Kidney epithelial cell (primary cell): ENCODE measurements at regions not wholly inside any gene's neighbourhood (a gene's known extent, or its start where the extent isn't known, plus 50 kb on each side); places are given as distances from the start of the nearest gene placed in this dataset.

Source experiments
- DNase-seq: peaks from one replicate; pipeline ENCODE4 v3.0.0-alpha.2; 2010; ENCODE audit warnings: low read depth
- H3K27me3 ChIP-seq: 2 replicates; pipeline ENCODE4 v1.6.0; 2011; ENCODE audit warnings: low read length; ENCODE audit not compliant: control insufficient read depth, insufficient read depth
- H3K36me3 ChIP-seq: 2 replicates; pipeline ENCODE4 v1.5.1; 2011; ENCODE audit warnings: low read length; ENCODE audit not compliant: control insufficient read depth, insufficient read depth
- H3K4me3 ChIP-seq: 2 replicates; pipeline ENCODE4 v1.5.1; 2011; ENCODE audit warnings: low read depth, mild to moderate bottlenecking, control low read depth, low read length
- TF ChIP-seq, protein P1 (sequence below): IDR thresholded peaks from 2 replicates; pipeline ENCODE4 v1.5.1; 2011; ENCODE audit warnings: mild to moderate bottlenecking, moderate library complexity, low read length, control low read depth, inconsistent platforms; ENCODE audit not compliant: insufficient read depth, poor library complexity, severe bottlenecking

DNA sequence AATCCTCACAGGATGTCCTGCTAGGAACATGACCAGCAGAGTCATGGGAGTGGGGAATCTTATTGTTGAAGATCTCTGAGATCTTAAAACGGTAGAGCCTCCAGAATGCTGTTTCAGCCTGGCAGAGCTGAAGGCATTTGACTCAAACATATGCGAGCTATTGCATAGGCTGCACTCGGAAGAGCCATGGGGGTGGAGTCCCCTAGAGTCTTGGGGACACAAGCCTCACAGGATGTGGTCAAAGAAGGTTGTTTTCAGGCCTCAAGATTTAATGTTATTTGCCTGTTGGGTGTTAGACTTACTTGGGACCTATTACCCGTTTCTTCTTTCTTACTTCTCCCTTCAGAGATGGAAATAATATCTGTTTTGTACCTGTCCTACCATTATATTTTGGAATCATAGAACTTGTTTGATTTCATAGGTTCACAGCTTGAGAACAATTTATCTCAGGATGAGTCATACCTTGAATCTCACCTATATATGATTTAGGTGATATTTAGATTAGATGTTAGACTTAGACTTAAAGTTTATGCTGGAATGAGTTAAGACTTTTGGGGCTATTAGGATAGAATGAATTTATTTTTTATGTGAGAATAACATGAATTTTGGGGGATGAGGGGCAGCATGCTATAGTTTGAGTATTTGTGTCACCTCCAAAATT lies 172.2 kb upstream of the ATP2B1 start:
- no peaks in the 10 kb centered on the region for H3K36me3 ChIP-seq
- no peaks in the 10 kb centered on the region for H3K27me3 ChIP-seq
- TF ChIP-seq, protein P1, sequence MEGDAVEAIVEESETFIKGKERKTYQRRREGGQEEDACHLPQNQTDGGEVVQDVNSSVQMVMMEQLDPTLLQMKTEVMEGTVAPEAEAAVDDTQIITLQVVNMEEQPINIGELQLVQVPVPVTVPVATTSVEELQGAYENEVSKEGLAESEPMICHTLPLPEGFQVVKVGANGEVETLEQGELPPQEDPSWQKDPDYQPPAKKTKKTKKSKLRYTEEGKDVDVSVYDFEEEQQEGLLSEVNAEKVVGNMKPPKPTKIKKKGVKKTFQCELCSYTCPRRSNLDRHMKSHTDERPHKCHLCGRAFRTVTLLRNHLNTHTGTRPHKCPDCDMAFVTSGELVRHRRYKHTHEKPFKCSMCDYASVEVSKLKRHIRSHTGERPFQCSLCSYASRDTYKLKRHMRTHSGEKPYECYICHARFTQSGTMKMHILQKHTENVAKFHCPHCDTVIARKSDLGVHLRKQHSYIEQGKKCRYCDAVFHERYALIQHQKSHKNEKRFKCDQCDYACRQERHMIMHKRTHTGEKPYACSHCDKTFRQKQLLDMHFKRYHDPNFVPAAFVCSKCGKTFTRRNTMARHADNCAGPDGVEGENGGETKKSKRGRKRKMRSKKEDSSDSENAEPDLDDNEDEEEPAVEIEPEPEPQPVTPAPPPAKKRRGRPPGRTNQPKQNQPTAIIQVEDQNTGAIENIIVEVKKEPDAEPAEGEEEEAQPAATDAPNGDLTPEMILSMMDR, result no peak
- no peak overlapping the region for H3K4me3 ChIP-seq
- no peak for DNase-seq

DNA sequence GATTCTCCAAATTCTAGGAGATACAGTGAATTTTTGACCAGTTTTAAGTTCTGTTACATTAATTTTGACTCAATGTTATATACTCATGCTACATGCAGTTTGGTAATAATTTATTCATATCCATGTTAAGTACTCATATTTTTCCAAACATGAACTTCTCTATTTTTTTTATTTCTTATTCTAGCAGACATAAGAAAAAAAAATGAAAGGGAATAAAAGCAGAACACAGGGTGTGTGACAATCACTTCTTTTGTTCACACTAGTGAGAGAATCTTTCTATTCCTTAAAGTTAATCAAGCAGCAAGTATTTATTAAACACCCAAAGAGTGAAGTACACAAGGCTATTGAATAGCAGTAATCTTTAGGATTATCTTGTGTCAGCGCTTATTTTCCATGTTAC lies 171.1 kb upstream of the ATP2B1 start:
- no peak for DNase-seq
- Histone ChIP-seq H3K36me3 (no peaks in the 10 kb centered on the region), H3K27me3 (no peaks in the 10 kb centered on the region), H3K4me3 (no peak overlapping the region)
- TF ChIP-seq, protein P1, result no peak

DNA sequence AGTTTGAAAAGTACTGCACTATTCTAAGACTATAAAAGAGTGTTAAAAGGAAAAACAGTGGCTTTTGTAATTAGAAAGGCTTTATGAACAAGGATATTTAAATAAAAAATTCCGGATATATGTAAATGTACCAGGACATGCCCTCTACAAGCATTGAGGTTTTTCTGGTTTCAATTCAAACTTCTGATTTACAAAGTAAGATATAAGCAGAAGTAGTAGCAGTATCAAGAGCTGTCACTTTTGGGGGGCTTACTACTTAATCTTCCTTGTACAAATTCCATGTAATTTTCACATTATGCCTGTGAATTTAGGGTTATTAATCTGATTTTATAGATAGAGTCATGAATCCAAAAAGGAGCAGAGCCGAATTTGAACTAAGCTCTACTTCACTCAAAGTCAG lies 170.3 kb upstream of the ATP2B1 start:
- DNase-seq, result no peak
- TF ChIP-seq, protein P1, result no peak
- no peaks in the 10 kb centered on the region for H3K36me3 ChIP-seq
- no peaks in the 10 kb centered on the region for H3K27me3 ChIP-seq
- H3K4me3 ChIP-seq, result no peak overlapping the region

DNA sequence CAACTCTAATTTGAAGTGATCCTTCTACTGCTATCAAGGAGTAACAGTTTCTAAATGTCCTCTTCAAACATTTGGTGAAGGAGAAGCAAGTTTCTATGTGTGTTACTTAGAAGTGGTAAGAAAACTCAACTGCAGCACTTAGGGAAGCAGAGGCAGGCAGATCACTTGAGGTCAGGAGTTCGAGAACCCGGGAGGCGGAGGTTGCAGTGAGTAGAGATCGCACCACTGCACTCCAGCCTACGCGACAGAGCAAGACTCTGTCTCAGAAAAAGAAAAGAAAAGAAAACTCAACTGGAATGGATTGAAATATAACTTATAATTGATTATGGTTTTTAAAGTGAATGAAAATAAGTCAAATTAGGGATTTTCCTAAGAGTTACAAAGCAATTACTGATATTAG lies 169.7 kb upstream of the ATP2B1 start:
- no peak for DNase-seq
- Histone ChIP-seq H3K27me3 (no peaks in the 10 kb centered on the region), H3K4me3 (no peak overlapping the region), H3K36me3 (no peaks in the 10 kb centered on the region)
- TF ChIP-seq, protein P1, result no peak

DNA sequence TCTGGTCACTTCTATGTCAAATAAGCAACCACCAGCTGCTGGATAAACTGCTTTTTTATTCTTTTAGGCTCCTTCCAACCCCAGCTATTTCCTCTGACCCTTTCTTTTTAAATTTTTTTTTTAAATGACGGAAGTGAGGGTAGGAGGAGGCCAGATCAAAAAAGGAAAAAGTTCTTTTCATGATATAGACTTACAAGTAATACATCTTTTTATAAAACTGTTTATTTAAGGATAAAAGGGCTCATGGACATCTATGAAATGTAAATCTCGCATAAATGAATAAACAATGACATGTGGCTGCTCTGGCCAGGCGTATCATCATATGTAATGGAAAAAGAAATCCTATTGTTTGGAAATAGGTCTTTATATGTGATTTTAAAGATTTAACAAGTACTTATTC lies 169.0 kb upstream of the ATP2B1 start:
- Histone ChIP-seq H3K4me3 (no peak overlapping the region), H3K27me3 (no peaks in the 10 kb centered on the region), H3K36me3 (no peaks in the 10 kb centered on the region)
- TF ChIP-seq, protein P1, result no peak
- DNase-seq, result no peak

DNA sequence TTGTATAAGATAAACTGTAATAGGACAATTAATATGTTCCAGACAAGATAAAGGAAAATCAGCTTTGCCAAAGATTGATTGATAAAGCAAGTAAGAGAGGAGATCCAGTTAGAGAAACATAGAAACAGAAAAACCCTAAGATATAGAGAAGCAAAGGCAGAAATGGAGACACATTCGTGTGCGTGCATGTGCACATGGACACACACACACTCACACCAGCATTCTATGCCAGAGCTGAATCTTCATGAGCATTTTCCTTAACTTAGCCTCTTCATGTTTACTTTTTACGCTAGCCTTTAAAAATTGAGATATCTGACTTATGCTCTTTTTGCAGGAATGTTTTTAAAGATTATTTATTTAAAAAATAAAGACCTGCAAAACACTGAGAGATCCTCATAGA lies 168.5 kb upstream of the ATP2B1 start:
- Histone ChIP-seq H3K4me3 (no peak overlapping the region), H3K27me3 (no peaks in the 10 kb centered on the region), H3K36me3 (no peaks in the 10 kb centered on the region)
- DNase-seq, result no peak
- TF ChIP-seq, protein P1, result no peak
